ENCODE measurements at regions not wholly inside any gene's neighbourhood (a gene's known extent, or its start where the extent isn't known, plus 50 kb on each side); places are given as distances from the start of the nearest gene placed in this dataset.

DNA sequence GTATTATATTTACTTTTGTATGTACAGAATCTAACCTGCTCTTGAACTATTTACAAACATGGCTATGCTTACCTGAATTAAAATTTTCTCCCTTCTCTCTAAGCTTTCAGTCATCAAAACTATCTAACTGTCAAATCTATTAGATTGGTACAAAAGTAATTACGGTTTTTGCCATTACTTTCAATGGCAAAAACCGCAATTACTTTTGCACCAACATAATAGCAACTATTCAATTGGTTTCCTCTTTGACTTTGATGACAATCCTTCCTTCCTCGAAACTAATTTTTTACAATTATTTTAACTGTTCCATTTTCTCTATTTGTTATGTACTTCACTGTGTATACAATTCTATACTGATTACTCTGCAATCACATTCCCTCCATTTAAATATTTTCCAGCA is 1019.4 kb upstream of the CDH2 start:
- TF ChIP-seq, protein P1, sequence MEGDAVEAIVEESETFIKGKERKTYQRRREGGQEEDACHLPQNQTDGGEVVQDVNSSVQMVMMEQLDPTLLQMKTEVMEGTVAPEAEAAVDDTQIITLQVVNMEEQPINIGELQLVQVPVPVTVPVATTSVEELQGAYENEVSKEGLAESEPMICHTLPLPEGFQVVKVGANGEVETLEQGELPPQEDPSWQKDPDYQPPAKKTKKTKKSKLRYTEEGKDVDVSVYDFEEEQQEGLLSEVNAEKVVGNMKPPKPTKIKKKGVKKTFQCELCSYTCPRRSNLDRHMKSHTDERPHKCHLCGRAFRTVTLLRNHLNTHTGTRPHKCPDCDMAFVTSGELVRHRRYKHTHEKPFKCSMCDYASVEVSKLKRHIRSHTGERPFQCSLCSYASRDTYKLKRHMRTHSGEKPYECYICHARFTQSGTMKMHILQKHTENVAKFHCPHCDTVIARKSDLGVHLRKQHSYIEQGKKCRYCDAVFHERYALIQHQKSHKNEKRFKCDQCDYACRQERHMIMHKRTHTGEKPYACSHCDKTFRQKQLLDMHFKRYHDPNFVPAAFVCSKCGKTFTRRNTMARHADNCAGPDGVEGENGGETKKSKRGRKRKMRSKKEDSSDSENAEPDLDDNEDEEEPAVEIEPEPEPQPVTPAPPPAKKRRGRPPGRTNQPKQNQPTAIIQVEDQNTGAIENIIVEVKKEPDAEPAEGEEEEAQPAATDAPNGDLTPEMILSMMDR (conservative IDR thresholded peaks at IDR 0.05; ENCODE audit: low read depth, low read length): no peak
- no peak overlapping the region for H3K4me3 ChIP-seq (IDR thresholded peaks at IDR 0.05; ENCODE audit: insufficient read depth, low read depth, low read length)
- H3K4me1 ChIP-seq (ENCODE audit: low read depth, poor library complexity, severe bottlenecking): no peaks in the 10 kb centered on the region
- no peak overlapping the region for H3K4me2 ChIP-seq
- no peaks in the 10 kb centered on the region for H3K27me3 ChIP-seq (ENCODE audit: insufficient read depth, low read depth)
- no peak overlapping the region for H3K27ac ChIP-seq
- no peaks in the 10 kb centered on the region for H3K79me2 ChIP-seq (ENCODE audit: insufficient read depth, low read depth)
- H4K20me1 ChIP-seq (ENCODE audit: insufficient read depth): no peaks in the 10 kb centered on the region
- no peak overlapping the region for H2AFZ ChIP-seq (ENCODE audit: low read depth)
- H3K9ac ChIP-seq: no peak overlapping the region
- H3K36me3 ChIP-seq (ENCODE audit: insufficient read depth): no peaks in the 10 kb centered on the region

DNA sequence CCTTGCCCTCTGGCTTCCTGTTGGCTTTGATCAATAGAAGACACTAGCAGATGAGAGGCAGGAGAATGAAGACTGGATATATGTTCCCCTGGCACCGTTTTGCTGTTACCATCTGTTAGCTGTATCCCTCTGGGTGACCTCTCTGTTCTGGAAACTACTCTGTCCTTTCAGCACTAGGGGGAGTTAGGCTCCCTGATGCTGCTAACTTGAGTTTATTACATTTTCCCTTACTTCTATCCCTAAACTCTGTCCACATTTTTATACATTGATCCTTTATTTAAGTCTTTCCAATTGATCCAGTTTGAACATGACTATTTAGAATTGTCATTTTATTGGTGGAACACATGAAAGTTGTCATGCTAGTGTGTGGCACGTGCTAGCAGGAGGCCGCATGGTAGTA is 1014.3 kb upstream of the CDH2 start:
- Histone ChIP-seq H3K27me3 (ENCODE audit: insufficient read depth, low read depth) (no peaks in the 10 kb centered on the region), H3K4me2 (no peak overlapping the region), H2AFZ (ENCODE audit: low read depth) (no peak overlapping the region), H3K4me1 (ENCODE audit: low read depth, poor library complexity, severe bottlenecking) (no peaks in the 10 kb centered on the region), H3K4me3 (IDR thresholded peaks at IDR 0.05; ENCODE audit: insufficient read depth, low read depth, low read length) (no peak overlapping the region), H3K9ac (no peak overlapping the region), H4K20me1 (ENCODE audit: insufficient read depth) (no peaks in the 10 kb centered on the region), H3K27ac (no peak overlapping the region), H3K79me2 (ENCODE audit: insufficient read depth, low read depth) (no peaks in the 10 kb centered on the region), H3K36me3 (ENCODE audit: insufficient read depth) (no peaks in the 10 kb centered on the region)
- TF ChIP-seq, protein P1 (conservative IDR thresholded peaks at IDR 0.05; ENCODE audit: low read depth, low read length): peak; percentile 14; the same call in 1 of the 2 replicates

DNA sequence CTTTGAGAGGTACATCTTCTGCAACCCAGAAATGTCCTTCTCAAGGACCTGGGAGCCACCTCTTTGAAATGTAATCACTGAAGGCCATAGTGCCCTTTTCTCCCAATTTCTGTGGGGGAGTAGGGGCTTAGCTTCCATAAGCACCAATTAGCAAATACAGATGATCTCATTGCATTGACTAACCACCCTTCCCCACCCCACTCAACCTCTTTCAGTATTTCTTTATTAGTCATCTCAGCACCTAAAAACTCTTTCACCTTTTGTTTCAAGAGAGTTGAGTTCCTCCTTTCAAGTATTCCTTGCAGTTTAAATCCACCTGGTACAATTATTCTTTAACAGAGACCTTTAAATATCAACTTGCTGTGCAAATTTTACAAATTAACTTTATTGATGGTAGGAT is 1011.8 kb upstream of the CDH2 start:
- H3K27ac ChIP-seq: no peak overlapping the region
- no peak overlapping the region for H2AFZ ChIP-seq (ENCODE audit: low read depth)
- H3K36me3 ChIP-seq (ENCODE audit: insufficient read depth): no peaks in the 10 kb centered on the region
- H3K4me3 ChIP-seq (IDR thresholded peaks at IDR 0.05; ENCODE audit: insufficient read depth, low read depth, low read length): no peak overlapping the region
- no peaks in the 10 kb centered on the region for H3K27me3 ChIP-seq (ENCODE audit: insufficient read depth, low read depth)
- no peak overlapping the region for H3K4me2 ChIP-seq
- no peaks in the 10 kb centered on the region for H4K20me1 ChIP-seq (ENCODE audit: insufficient read depth)
- H3K4me1 ChIP-seq (ENCODE audit: low read depth, poor library complexity, severe bottlenecking): no peaks in the 10 kb centered on the region
- TF ChIP-seq, protein P1 (conservative IDR thresholded peaks at IDR 0.05; ENCODE audit: low read depth, low read length): no peak
- no peaks in the 10 kb centered on the region for H3K79me2 ChIP-seq (ENCODE audit: insufficient read depth, low read depth)
- H3K9ac ChIP-seq: no peak overlapping the region

DNA sequence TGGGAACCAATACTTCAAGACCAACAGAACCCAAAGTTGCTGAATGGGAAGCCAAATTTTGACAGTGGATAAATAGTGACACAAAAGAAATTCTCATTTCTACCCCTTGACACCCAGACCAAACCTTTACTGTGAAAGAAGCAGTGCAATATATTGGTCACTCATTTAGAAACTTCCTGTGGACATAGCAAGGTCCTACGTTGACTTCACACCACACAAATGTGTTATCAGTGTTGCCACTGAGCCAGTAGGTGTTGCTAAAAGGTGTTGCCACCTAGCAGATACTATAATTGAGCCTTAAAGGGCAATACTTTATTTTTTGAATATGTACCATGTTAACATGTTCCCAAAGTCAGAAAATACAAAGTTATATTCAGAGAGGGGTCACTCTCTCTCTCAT is 1008.9 kb upstream of the CDH2 start:
- H2AFZ ChIP-seq (ENCODE audit: low read depth): no peak overlapping the region
- no peaks in the 10 kb centered on the region for H3K36me3 ChIP-seq (ENCODE audit: insufficient read depth)
- H3K27me3 ChIP-seq (ENCODE audit: insufficient read depth, low read depth): no peaks in the 10 kb centered on the region
- TF ChIP-seq, protein P1 (conservative IDR thresholded peaks at IDR 0.05; ENCODE audit: low read depth, low read length): no peak
- no peaks in the 10 kb centered on the region for H3K79me2 ChIP-seq (ENCODE audit: insufficient read depth, low read depth)
- no peak overlapping the region for H3K4me2 ChIP-seq
- no peak overlapping the region for H3K27ac ChIP-seq
- H3K4me1 ChIP-seq (ENCODE audit: low read depth, poor library complexity, severe bottlenecking): no peaks in the 10 kb centered on the region
- no peak overlapping the region for H3K4me3 ChIP-seq (IDR thresholded peaks at IDR 0.05; ENCODE audit: insufficient read depth, low read depth, low read length)
- H4K20me1 ChIP-seq (ENCODE audit: insufficient read depth): no peaks in the 10 kb centered on the region
- H3K9ac ChIP-seq: no peak overlapping the region
